Activated naive CD4-positive, alpha-beta T cell treated with anti-CD3 and anti-CD28 coated beads for 36 hours (primary cell): ENCODE measurements at regions not wholly inside any gene's neighbourhood (a gene's known extent, or its start where the extent isn't known, plus 50 kb on each side); places are given as distances from the start of the nearest gene placed in this dataset.

Experiments
- CTCF ChIA-PET: fragments of 350-600 bp; sonication (Branson Sonifier 250); formaldehyde crosslinking; loops from one replicate; lab custom pipeline; 2021; ENCODE audit warnings: antibody characterized with exemption; lab: Charles Lee
- DNase-seq: peaks from one replicate; pipeline ENCODE4 v3.0.0-alpha.2; 2020
- H3K27ac Mint-ChIP-seq: one replicate; pipeline ENCODE4 v1.8.0; 2021; ENCODE audit warnings: mild to moderate bottlenecking, mixed read lengths
- H3K27me3 Mint-ChIP-seq: one replicate; pipeline ENCODE4 v1.8.0; 2021; ENCODE audit warnings: low read depth, mixed read lengths
- H3K36me3 Mint-ChIP-seq: one replicate; pipeline ENCODE4 v1.8.0; 2021; ENCODE audit warnings: low read depth, mixed read lengths
- H3K4me1 Mint-ChIP-seq: one replicate; pipeline ENCODE4 v1.8.0; 2021; ENCODE audit warnings: low read depth, mixed read lengths
- H3K4me3 Mint-ChIP-seq: one replicate; pipeline ENCODE4 v1.8.0; 2021; ENCODE audit warnings: mild to moderate bottlenecking, moderate library complexity, mixed read lengths
- H3K9me3 Mint-ChIP-seq: one replicate; pipeline ENCODE4 v1.8.0; 2021; ENCODE audit warnings: mixed read lengths
- intact Hi-C: fragments of 100-400 bp; cut with micrococcal nuclease; formaldehyde crosslinking; loops from one replicate; pipeline ENCODE4 v1.15.1; 2023

- CTCF ChIA-PET, result interaction anchor here (0.6 kb wide), 1 partner anchor 233 kb away, joined by 3 read pairs; no protein-coding TSS in a partner anchor
- Mint-ChIP-seq H3K27me3 (no peaks in the 10 kb centered on the region), H3K9me3 (no peaks in the 10 kb centered on the region), H3K27ac (no peak overlapping the region), H3K4me3 (no peak overlapping the region), H3K4me1 (no peaks in the 10 kb centered on the region), H3K36me3 (no peaks in the 10 kb centered on the region)
- no peak for DNase-seq
- intact Hi-C loops, result no loop called here
Observed at GRCh38 chr5:158644301-158644700, 455.4 kb downstream of the EBF1 start.

DNA sequence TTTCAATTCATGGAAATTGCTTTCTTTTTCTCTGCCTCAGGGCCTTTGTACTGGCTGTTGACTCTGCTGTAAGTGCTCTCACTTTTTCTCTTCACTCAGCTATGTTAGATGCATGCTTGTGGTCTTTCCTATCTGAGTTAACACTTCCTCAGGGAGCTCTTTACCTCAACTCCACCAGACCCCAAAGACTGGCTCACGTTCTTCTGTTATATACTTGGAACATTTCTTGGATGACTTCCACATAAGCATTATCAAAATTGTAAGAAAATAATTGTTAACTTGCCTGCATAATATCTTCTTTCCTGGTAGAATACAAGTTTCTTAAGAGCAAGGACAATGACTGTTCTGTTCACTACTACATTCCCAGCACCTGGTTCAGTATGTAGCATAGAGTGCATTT, 455.9 kb downstream of the EBF1 start:
- Mint-ChIP-seq H3K36me3 (no peaks in the 10 kb centered on the region), H3K4me3 (no peak overlapping the region), H3K27ac (no peak overlapping the region), H3K4me1 (no peaks in the 10 kb centered on the region), H3K9me3 (no peaks in the 10 kb centered on the region), H3K27me3 (no peaks in the 10 kb centered on the region)
- intact Hi-C loops, result no loop called here
- DNase-seq, result no peak
- CTCF ChIA-PET, result interaction anchor here (0.6 kb wide), 1 partner anchor 233 kb away, joined by 3 read pairs; no protein-coding TSS in a partner anchor

GRCh38 chr5:158642879-158643278, 456.8 kb downstream of the EBF1 start:
- no peaks in the 10 kb centered on the region for H3K36me3 Mint-ChIP-seq
- H3K9me3 Mint-ChIP-seq, result no peaks in the 10 kb centered on the region
- no peak overlapping the region for H3K4me3 Mint-ChIP-seq
- no peak for DNase-seq
- intact Hi-C loops, result no loop called here
- no peaks in the 10 kb centered on the region for H3K4me1 Mint-ChIP-seq
- H3K27me3 Mint-ChIP-seq, result no peaks in the 10 kb centered on the region
- CTCF ChIA-PET, result no interaction called here
- H3K27ac Mint-ChIP-seq, result no peak overlapping the region

DNA sequence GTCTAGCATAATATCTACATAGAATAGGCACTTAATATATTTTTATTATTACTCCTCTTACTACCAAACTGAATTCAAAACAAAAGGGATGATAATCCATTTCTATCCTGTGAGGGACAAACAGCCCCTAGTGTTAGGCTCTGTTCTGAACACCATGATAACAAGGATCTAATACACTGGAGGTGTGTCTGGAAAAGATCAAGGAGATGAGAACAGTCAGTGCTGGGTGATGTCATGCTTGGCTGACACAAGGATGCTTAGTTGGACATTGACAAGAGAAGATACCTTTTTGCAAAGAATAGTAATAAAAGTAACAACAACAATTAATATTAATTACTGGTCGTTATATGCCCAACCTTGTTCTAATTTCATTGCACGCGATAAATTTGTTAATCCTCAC, 458.7 kb downstream of the EBF1 start:
- no peak overlapping the region for H3K27ac Mint-ChIP-seq
- no peaks in the 10 kb centered on the region for H3K9me3 Mint-ChIP-seq
- intact Hi-C loops, result no loop called here
- no peak for DNase-seq
- no peaks in the 10 kb centered on the region for H3K36me3 Mint-ChIP-seq
- H3K27me3 Mint-ChIP-seq, result no peaks in the 10 kb centered on the region
- CTCF ChIA-PET, result no interaction called here
- H3K4me3 Mint-ChIP-seq, result no peak overlapping the region
- H3K4me1 Mint-ChIP-seq, result no peaks in the 10 kb centered on the region

DNA sequence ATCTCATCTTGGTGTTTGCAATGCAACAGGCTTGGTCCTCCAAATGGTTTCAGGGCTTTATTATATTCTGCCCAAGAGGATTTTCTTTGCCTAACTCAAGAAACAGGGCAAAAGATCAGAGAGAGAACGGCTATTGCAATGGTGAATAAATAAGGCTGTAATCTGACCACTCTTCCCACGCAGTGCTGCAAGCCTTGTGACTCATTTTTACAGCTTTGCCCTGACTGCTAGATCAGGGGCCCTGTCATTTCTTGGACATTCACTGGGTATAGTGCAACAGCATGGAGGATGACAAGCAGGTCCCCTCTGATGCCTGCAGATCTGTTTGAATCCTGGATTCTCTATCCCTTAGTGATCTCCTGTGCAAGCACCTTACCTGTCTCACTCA, 459.1 kb downstream of the EBF1 start:
- no peak overlapping the region for H3K27ac Mint-ChIP-seq
- no peaks in the 10 kb centered on the region for H3K9me3 Mint-ChIP-seq
- H3K36me3 Mint-ChIP-seq, result no peaks in the 10 kb centered on the region
- CTCF ChIA-PET, result no interaction called here
- intact Hi-C loops, result no loop called here
- H3K4me3 Mint-ChIP-seq, result no peak overlapping the region
- H3K27me3 Mint-ChIP-seq, result no peaks in the 10 kb centered on the region
- H3K4me1 Mint-ChIP-seq, result no peaks in the 10 kb centered on the region
- DNase-seq, result no peak

DNA sequence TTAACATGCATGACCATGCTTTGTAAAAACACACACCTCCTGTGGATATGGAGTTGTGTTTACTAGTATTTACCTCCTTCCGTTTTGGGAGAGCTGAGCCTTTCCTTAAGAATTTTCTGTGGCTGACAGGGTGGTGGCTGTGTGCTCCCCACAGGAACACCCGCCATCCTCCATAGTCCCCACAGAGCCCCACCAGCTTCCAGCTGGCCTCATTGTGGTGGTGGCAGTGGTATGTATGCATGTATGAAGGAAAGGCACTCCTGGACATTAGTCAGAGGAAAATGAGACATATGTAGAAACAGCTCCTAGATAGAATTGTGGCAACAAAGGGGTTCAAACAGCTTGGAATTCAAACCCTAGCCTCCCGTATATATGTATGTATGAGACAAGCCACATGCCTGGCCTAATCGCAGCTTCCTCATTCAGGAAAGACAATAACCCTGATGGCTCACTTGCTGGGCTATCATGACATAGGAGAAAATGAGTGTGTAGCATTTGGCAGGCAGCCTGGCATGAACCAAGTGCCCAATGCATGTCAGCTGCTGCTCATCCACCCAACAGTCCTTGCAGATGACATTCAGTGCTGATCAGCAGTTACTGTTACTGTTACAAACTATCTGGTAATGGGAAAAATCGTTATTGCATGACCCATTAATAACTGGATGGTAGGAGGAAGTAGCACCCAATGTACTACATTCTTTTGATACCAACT, 459.7 kb downstream of the EBF1 start:
- DNase-seq, result no peak
- Mint-ChIP-seq H3K4me1 (no peaks in the 10 kb centered on the region), H3K9me3 (no peaks in the 10 kb centered on the region), H3K27me3 (no peaks in the 10 kb centered on the region), H3K27ac (no peak overlapping the region), H3K4me3 (no peak overlapping the region), H3K36me3 (no peaks in the 10 kb centered on the region)
- intact Hi-C loops, result no loop called here
- CTCF ChIA-PET, result interaction anchor here (0.6 kb wide), 1 partner anchor 9 kb away, joined by 3 read pairs; no protein-coding TSS in a partner anchor

- Mint-ChIP-seq H3K4me3 (no peak overlapping the region), H3K27me3 (no peaks in the 10 kb centered on the region), H3K4me1 (no peaks in the 10 kb centered on the region), H3K36me3 (no peaks in the 10 kb centered on the region), H3K9me3 (no peaks in the 10 kb centered on the region), H3K27ac (no peak overlapping the region)
- no peak for DNase-seq
- intact Hi-C loops, result no loop called here
- CTCF ChIA-PET, result interaction anchor here (0.6 to 0.7 kb wide), 2 partner anchors 19 to 469 kb away, joined by 3 read pairs; no protein-coding TSS in a partner anchor
Observed at GRCh38 chr5:158638396-158638795, 461.3 kb downstream of the EBF1 start.

DNA sequence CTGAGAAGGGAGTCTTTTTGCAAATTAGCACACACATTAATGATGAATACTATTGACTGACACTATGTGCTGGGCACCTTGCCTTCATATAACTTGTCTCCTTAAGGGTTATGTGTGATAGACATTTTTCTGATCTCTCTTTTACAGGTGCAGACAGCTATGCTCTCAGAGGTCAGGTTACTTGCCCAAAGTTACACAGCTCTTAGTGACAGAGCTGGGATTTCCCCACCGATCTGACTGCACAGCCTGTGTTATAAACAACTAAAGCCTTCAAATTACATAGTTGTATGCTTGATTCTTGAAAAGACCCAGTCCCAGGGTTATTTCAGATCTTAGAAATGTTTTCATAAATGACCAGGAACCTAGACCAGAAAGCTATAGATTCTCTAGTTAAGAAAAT, 462.7 kb downstream of the EBF1 start:
- Mint-ChIP-seq H3K27ac (no peak overlapping the region), H3K9me3 (no peaks in the 10 kb centered on the region), H3K4me3 (no peak overlapping the region), H3K27me3 (no peaks in the 10 kb centered on the region), H3K4me1 (no peaks in the 10 kb centered on the region), H3K36me3 (no peaks in the 10 kb centered on the region)
- intact Hi-C loops, result no loop called here
- DNase-seq, result no peak
- CTCF ChIA-PET, result no interaction called here

GRCh38 chr5:158635565-158635964, 464.2 kb downstream of the EBF1 start:
- no peaks in the 10 kb centered on the region for H3K4me1 Mint-ChIP-seq
- intact Hi-C loops, result no loop called here

DNA sequence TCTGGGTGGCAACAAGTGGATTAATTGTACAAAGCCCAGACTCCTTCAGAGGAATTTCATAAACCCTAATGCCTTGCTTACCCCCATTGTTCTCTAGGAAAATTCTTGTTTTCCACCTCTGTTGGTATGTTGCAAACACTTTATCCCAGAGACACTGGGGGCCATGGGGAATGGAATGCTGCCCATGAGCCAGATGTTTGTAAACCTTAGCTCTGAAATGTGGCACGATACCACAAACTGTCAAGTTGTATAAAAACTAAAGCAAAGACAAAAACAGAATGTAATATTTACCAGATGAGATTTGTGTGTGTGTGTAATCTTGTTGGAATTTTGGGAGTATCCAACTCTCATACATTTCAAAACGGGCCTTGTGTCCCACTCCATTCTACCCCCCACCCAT, 465.0 kb downstream of the EBF1 start:
- no peaks in the 10 kb centered on the region for H3K4me1 Mint-ChIP-seq
- intact Hi-C loops, result no loop called here
- no peak overlapping the region for H3K27ac Mint-ChIP-seq
- CTCF ChIA-PET, result no interaction called here
- no peaks in the 10 kb centered on the region for H3K36me3 Mint-ChIP-seq
- H3K27me3 Mint-ChIP-seq, result no peaks in the 10 kb centered on the region
- no peak for DNase-seq
- H3K9me3 Mint-ChIP-seq, result no peaks in the 10 kb centered on the region
- H3K4me3 Mint-ChIP-seq, result no peak overlapping the region

More at GRCh38 chr5:158635565-158635964, 464.2 kb downstream of the EBF1 start:
- Mint-ChIP-seq H3K27ac (no peak overlapping the region), H3K4me3 (no peak overlapping the region), H3K9me3 (no peaks in the 10 kb centered on the region), H3K36me3 (no peaks in the 10 kb centered on the region), H3K27me3 (no peaks in the 10 kb centered on the region)
- DNase-seq, result no peak
- CTCF ChIA-PET, result no interaction called here

GRCh38 chr5:158629591-158630312, 470.0 kb downstream of the EBF1 start:
- intact Hi-C loops, result no loop called here
- H3K36me3 Mint-ChIP-seq, result no peaks in the 10 kb centered on the region
- CTCF ChIA-PET, result no interaction called here
- no peaks in the 10 kb centered on the region for H3K27me3 Mint-ChIP-seq
- no peaks in the 10 kb centered on the region for H3K4me1 Mint-ChIP-seq
- no peak for DNase-seq
- no peak overlapping the region for H3K4me3 Mint-ChIP-seq
- no peaks in the 10 kb centered on the region for H3K9me3 Mint-ChIP-seq
- no peak overlapping the region for H3K27ac Mint-ChIP-seq

- CTCF ChIA-PET, result no interaction called here
- intact Hi-C loops, result no loop called here
- Mint-ChIP-seq H3K4me1 (no peaks in the 10 kb centered on the region), H3K27me3 (no peaks in the 10 kb centered on the region), H3K9me3 (no peaks in the 10 kb centered on the region), H3K27ac (no peak overlapping the region), H3K4me3 (no peak overlapping the region), H3K36me3 (no peaks in the 10 kb centered on the region)
- DNase-seq, result no peak
Observed at GRCh38 chr5:158626718-158627117, 473.0 kb downstream of the EBF1 start.

DNA sequence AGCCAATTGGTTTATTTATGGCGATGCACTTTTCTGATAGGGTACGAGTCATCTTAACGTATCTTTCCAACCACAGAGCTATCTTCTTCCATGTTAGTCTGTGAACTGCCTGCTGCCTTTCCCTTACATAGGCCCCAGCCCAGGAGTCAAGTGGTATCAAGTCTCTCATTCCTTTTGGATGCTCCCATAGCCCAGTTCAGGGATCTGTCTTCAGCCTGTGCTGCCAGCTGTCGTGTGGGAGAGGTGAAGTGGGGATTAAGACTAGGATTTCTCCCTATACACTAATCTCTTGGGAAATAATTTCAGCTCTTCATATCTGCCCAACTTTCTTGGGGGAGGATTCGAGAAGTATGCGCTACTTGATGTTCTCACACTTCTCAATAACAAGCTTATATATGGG, 475.7 kb downstream of the EBF1 start:
- Mint-ChIP-seq H3K4me1 (no peaks in the 10 kb centered on the region), H3K9me3 (no peaks in the 10 kb centered on the region), H3K36me3 (no peaks in the 10 kb centered on the region), H3K27me3 (no peaks in the 10 kb centered on the region), H3K4me3 (no peak overlapping the region), H3K27ac (no peak overlapping the region)
- no peak for DNase-seq
- CTCF ChIA-PET, result interaction anchor here (0.6 kb wide), 1 partner anchor 62 kb away, joined by 3 read pairs; no protein-coding TSS in a partner anchor
- intact Hi-C loops, result no loop called here
